ENCODE measurements at regions not wholly inside any gene's neighbourhood (a gene's known extent, or its start where the extent isn't known, plus 50 kb on each side); places are given as distances from the start of the nearest gene placed in this dataset.

DNA sequence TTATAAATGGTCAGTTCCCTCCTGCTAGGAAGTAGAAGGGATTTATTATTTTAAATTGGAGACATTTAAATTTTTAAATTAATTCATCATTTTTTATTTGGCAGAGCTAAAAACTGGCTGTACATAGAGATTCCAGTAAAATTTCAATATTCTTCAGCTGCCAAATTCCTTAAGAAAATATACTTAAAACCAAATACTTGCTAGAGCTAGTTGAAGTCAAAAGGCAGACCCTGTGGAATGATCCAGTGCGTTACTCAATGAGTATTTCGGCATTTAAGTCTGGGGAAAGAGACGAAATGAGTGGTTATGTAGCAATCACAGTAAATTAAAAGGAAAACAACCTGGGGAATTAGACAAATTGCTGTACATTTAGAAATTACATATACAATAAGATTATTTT lies 1104.7 kb downstream of the SLC6A15 start:
- intact Hi-C loops (cut with DNase I), result no loop called here
- Histone ChIP-seq H3K4me3 (no peak overlapping the region), H3K36me3 (no peaks in the 10 kb centered on the region), H3K27ac (no peak overlapping the region), H3K27me3 (no peaks in the 10 kb centered on the region), H3K9me3 (no peaks in the 10 kb centered on the region), H3K4me1 (no peaks in the 10 kb centered on the region)
- DNase-seq, result no peak
- TF ChIP-seq EP300 (IDR thresholded peaks at IDR 0.05) (no peak), POLR2AphosphoS5 (IDR thresholded peaks at IDR 0.05) (no peak), POLR2A (IDR thresholded peaks at IDR 0.05) (no peak)
- TF ChIP-seq, protein P1, sequence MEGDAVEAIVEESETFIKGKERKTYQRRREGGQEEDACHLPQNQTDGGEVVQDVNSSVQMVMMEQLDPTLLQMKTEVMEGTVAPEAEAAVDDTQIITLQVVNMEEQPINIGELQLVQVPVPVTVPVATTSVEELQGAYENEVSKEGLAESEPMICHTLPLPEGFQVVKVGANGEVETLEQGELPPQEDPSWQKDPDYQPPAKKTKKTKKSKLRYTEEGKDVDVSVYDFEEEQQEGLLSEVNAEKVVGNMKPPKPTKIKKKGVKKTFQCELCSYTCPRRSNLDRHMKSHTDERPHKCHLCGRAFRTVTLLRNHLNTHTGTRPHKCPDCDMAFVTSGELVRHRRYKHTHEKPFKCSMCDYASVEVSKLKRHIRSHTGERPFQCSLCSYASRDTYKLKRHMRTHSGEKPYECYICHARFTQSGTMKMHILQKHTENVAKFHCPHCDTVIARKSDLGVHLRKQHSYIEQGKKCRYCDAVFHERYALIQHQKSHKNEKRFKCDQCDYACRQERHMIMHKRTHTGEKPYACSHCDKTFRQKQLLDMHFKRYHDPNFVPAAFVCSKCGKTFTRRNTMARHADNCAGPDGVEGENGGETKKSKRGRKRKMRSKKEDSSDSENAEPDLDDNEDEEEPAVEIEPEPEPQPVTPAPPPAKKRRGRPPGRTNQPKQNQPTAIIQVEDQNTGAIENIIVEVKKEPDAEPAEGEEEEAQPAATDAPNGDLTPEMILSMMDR (IDR thresholded peaks at IDR 0.05), result no peak
- WGBS, 2 donors, result 91% methylated on average over 3 of the region's 3 CpGs

GRCh38 chr12:83805873-83806272 lies 1106.7 kb downstream of the SLC6A15 start:
- DNase-seq, result no peak
- Histone ChIP-seq H3K4me3 (no peak overlapping the region), H3K27me3 (no peaks in the 10 kb centered on the region), H3K36me3 (no peaks in the 10 kb centered on the region), H3K4me1 (no peaks in the 10 kb centered on the region), H3K27ac (no peak overlapping the region), H3K9me3 (no peaks in the 10 kb centered on the region)
- 22 to 46% methylated on average over 4 of the region's 4 CpGs for WGBS, 2 donors
- no peak for TF ChIP-seq POLR2A (IDR thresholded peaks at IDR 0.05)
- no peak for TF ChIP-seq EP300 (IDR thresholded peaks at IDR 0.05)
- TF ChIP-seq, protein P1 (IDR thresholded peaks at IDR 0.05), result no peak
- no peak for TF ChIP-seq POLR2AphosphoS5 (IDR thresholded peaks at IDR 0.05)
- intact Hi-C loops (cut with DNase I), result no loop called here

DNA sequence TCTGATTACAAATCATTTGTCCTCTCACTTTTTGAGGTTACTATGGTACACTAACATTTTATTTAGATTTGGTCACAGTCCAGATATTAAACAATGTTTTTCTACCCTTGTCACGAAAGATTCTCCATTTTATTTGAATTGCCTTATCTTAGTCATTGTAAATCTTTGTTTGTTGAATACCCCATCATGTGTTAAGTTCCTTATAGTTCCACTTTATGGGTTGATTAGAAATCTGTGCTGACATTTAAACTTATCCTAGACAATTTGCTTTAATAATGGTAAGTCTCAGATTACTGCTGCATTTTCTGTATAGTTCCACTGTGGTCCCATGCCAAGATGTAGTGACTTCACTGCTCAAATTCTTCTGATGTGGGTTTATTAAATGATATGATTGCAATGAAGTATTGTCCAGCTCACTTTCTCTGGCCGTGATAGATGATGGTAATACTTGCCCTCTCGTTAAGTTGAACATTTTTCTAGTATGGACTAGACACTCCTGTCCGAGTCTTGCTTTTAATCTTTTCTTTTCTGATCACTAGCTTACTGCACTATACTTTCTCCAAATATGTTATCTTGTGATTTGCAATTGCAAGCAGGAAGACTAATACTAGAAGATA lies 1107.3 kb downstream of the SLC6A15 start:
- TF ChIP-seq, protein P1 (IDR thresholded peaks at IDR 0.05), result no peak
- TF ChIP-seq POLR2A (IDR thresholded peaks at IDR 0.05), result no peak
- TF ChIP-seq EP300 (IDR thresholded peaks at IDR 0.05), result no peak
- no peak for TF ChIP-seq POLR2AphosphoS5 (IDR thresholded peaks at IDR 0.05)
- Histone ChIP-seq H3K4me3 (no peak overlapping the region), H3K36me3 (no peaks in the 10 kb centered on the region), H3K4me1 (no peaks in the 10 kb centered on the region), H3K27me3 (no peaks in the 10 kb centered on the region), H3K9me3 (no peaks in the 10 kb centered on the region), H3K27ac (no peak overlapping the region)
- 47 to 73% methylated on average over 4 of the region's 4 CpGs for WGBS, 2 donors
- no peak for DNase-seq
- intact Hi-C loops (cut with DNase I), result no loop called here

- intact Hi-C loops (cut with DNase I), result no loop called here
- Histone ChIP-seq H3K9me3 (no peaks in the 10 kb centered on the region), H3K36me3 (no peaks in the 10 kb centered on the region), H3K27ac (no peak overlapping the region), H3K27me3 (no peaks in the 10 kb centered on the region), H3K4me3 (no peak overlapping the region), H3K4me1 (no peaks in the 10 kb centered on the region)
- TF ChIP-seq POLR2A (IDR thresholded peaks at IDR 0.05) (no peak), POLR2AphosphoS5 (IDR thresholded peaks at IDR 0.05) (no peak), EP300 (IDR thresholded peaks at IDR 0.05) (no peak)
- TF ChIP-seq, protein P1 (IDR thresholded peaks at IDR 0.05), result no peak
- no peak for DNase-seq
These were observed 1110.6 kb downstream of the SLC6A15 start for GRCh38 chr12:83801972-83802371.

DNA sequence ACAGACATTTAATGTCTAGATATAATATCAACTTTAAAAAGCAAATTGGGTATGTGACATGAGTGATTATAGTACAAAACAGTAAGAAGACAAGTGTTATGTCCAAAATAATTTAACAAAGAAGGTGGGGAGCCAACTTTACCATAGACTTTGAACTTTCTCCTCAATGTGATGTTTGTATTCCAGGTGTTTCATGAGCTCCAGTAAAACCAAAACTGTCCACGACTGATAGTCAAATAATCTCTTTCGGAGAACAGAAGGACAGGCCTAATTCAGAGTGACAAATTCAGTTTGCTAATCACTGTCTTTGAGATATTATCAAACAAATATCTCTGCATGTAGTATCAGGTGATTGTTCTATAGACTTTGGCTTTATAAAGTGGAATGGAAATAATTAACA lies 1112.6 kb downstream of the SLC6A15 start:
- Histone ChIP-seq H3K36me3 (no peaks in the 10 kb centered on the region), H3K27ac (no peak overlapping the region), H3K27me3 (no peaks in the 10 kb centered on the region), H3K9me3 (no peaks in the 10 kb centered on the region), H3K4me1 (no peaks in the 10 kb centered on the region), H3K4me3 (no peak overlapping the region)
- no peak for DNase-seq
- intact Hi-C loops (cut with DNase I), result no loop called here
- TF ChIP-seq EP300 (IDR thresholded peaks at IDR 0.05), result no peak
- no peak for TF ChIP-seq POLR2A (IDR thresholded peaks at IDR 0.05)
- TF ChIP-seq POLR2AphosphoS5 (IDR thresholded peaks at IDR 0.05), result no peak
- TF ChIP-seq, protein P1 (IDR thresholded peaks at IDR 0.05), result no peak
- WGBS, 2 donors, result 54 to 79% methylated on average over 2 of the region's 2 CpGs

Data from sigmoid colon (tissue), 6 donors.